CD4-positive, alpha-beta T cell treated with Interleukin-2 at 100 ng/mL for 4 hours (primary cell): ENCODE measurements at regions not wholly inside any gene's neighbourhood (a gene's known extent, or its start where the extent isn't known, plus 50 kb on each side); places are given as distances from the start of the nearest gene placed in this dataset.

Source experiments
- DNase-seq: peaks from one replicate; pipeline ENCODE4 v3.0.0-alpha.2; 2020; ENCODE audit warnings: low spot score

- DNase-seq, result no peak
These were observed 143.3 kb upstream of the KLHL29 start for GRCh38 chr2:23241611-23242245.

DNA sequence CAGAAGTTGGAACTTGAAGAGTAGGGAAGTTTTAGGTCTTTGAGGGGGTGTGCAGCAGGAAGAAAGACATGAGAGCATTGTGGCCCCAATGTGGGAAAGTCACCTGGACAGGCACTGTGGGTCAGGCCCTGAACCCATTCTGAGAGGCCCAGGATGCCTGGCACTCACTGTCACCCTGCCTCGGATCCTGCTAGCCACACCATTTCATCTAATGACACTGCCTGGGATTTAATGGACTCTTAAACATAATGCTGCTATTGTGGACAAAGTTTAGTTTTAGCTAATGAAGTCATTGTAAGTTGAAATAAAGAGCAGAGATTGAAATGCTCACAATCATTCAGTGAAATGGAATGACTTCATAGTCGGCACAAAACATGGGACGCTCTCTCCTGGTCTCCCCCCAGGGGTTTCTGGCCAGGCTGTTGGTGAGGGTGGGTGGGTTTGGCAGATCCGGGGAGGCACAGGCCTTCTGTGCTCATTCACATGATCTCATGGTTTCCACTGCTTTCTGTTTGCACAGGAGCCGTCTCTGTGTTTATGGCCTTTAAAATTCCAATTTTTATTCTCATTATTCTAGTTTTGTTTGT, 141.8 kb upstream of the KLHL29 start:
- DNase-seq, result no peak

DNA sequence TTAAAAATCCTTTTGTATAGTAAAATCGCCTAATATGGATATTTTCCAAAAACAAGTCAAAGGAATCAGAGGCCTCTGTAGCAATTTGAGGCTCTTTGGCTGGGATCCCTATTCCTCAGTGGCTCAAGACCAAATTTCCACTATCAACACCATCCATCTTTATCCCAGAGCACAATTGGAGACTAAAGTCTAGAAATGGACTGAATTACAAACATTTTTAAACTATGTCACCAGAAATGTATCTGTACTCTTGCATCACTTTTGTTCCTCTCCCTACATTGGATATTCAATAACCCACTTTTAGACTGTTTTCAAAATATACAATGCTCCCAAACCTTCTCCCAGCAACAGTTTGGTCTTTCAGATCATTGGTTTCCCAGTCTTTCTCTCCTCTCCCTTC, 140.4 kb upstream of the KLHL29 start:
- no peak for DNase-seq

DNA sequence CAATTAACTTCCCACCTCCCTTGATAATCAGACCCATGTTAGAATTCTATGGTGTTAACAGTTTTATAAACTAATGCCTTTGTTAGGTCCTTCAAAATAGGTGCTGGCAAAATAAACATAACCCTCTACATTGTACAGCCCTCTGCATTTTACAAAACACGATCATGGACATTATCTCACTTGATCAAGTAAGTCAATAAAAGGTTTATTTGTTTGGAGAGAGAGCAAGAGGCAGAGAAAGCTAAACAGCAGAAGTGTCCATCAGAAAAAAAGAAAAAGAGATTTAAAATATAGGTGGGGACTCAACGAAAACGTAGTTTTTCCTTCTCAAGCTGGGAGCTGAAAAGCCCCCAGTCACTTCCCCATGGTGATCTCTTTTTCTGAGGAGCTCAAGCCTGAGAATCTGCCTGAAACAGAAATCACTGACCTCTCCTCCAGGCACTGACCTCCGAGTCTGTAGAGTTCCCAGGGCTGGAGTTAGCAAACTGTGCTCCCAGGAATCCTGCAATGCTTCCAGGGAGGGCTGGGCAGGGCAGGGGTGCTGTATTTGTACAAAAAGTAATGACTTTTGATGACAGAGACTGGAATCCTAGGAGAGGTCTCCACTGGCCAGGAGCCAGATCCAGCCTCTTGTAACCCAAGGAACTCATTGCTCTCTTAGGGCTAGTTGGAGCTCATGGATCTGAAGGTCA, 137.8 kb upstream of the KLHL29 start:
- no peak for DNase-seq

GRCh38 chr2:23248667-23249066, 136.3 kb upstream of the KLHL29 start:
- no peak for DNase-seq

DNA sequence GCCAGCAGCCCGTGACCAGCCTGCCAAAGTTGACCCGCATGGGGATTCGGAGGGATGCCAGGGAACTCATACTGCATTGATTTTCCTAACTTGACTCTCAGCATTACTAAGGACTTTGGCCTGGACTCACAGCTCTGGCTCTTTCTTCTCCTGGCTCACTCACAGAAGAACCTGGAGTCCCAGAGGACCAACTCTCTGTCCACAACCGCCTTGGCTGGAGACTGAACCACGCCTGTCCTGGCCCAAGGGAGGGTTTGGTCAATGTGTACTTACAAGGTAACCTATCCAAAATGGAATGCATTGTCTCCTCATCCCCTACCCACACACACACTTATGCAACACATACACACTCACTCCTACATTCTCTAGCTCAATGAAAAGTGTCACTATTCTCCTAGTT, 135.6 kb upstream of the KLHL29 start:
- DNase-seq, result no peak

DNA sequence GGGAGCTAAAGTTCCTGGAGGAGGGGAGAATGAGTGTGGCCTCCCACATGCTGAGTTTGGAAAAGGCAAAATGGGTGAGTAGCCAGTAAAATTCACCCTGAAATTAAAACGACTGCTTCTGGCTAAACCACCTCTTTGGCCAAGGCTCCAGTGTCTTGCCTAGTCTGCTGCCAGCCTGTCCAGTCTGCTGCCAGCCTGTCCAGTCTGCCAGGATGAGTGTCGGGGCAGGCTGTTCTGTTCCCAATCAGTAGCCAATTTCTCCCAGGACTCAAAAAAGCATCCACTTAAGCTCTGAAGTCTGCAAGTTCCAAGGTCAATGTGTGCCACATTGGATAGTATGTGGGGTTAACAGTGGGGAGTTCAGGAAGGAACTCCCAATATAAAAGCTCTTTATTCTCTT, 134.6 kb upstream of the KLHL29 start:
- DNase-seq, result no peak

DNA sequence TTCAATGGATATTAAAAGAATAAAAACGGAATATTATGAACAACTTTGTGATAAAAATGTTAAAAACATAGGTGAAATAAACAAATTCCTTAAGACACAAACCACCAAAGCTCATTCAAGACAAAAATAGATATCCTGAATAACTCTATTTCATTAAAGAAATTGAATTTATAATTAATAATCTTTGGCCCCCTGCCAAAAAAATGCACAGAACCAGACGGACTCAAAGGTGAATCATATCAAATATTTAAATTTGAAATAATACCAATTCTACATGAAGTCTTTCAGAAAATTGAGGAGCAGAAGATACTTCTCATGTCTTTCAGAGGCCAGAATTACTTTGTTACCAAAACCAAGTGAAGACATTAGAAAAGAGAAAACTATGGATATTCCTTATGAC, 128.3 kb upstream of the KLHL29 start:
- DNase-seq, result no peak

- DNase-seq, result no peak
These were observed 124.4 kb upstream of the KLHL29 start for GRCh38 chr2:23260621-23261020.

GRCh38 chr2:23268467-23269263, 116.3 kb upstream of the KLHL29 start:
- no peak for DNase-seq

GRCh38 chr2:23269747-23270146, 115.2 kb upstream of the KLHL29 start:
- DNase-seq, result no peak

DNA sequence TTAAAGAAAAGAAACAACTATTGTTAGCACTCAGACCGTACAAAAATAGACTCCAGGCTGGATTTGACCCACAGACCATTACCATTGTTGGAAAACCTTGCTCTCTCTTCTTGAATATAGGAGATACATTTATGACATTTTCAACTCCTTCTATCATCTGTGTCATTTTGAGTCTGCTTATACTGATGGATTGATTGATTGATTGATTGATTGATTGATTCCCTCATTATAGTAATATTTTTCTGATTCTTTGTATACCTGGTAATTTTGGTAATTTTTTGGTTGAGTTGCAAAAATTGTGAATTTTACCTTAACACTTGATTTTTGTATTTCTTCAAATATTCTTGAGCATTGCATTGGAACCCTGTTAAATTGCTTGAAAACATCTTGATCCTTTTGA, 114.2 kb upstream of the KLHL29 start:
- DNase-seq, result no peak

- DNase-seq, result no peak
These were observed 113.7 kb upstream of the KLHL29 start for GRCh38 chr2:23271230-23271629.

- DNase-seq, result no peak
These were observed 111.2 kb upstream of the KLHL29 start for GRCh38 chr2:23273786-23274185.

DNA sequence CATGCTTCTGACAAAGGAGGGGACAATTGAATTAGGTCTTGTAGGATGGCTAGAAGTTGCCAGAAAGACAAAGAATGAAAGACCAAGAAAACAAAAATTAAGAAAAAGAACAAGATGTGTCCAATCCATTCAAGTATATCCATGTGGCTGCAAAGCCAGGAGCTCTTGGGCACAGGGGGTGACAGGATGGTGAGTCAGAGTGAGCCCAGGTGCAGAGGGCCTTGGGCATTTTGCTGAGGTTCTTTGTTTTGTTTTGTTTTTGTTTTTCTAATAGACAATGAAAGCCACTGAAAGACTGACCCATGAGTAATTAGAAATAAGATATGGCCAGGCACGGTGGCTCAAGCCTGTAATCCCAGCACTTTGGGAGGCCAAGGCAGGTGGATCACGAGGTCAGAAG, 104.6 kb upstream of the KLHL29 start:
- no peak for DNase-seq

DNA sequence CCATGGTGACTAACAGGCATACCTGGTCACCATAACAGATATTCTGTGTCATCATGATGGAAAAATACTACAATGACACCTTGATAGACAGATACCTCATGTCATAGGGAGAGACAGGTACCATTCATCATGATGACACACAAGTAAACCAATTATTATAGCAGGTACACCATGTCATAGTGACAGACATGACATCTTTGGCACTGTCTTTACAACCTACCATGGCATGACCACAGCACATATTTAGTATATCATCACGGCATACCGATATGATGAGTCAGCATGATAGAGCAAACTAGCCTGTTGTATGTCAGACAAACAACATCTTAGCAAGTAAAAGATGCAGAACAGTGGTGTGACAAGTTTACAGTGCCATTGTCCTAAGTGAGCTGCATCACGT, 101.3 kb upstream of the KLHL29 start:
- DNase-seq, result no peak

DNA sequence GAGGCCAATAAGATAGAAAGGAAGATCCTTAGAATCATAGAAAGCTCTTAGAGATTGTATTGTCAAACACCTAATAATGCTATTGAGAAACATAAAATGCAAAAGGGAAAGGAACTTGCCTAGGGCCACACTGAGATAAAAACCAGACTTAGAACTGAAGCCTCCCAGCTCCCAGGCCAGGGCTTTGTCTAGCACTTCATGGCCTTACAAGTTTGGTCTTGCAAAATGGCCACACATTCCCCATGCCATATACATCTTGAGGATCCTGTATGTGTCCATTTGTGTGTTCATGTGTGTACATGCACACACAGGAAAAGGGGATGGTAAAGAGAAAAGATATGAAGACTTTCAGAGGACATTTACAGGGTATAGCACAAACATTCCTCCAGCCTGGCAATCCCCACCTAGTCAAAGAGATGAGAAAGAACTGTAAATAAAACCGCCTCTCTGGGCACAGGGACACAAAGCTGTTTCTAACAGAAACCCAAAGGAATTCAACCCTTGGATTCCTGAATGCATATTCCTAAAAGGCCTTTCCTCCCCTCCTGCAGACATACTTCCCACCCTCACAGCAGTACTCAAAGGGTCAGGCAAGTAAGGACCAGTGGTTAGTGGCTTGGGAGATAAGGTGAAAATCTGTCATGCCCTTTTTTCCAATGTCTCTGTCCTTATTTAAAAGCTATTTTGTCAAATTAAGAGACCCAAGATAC, 99.7 kb upstream of the KLHL29 start:
- DNase-seq, result no peak

DNA sequence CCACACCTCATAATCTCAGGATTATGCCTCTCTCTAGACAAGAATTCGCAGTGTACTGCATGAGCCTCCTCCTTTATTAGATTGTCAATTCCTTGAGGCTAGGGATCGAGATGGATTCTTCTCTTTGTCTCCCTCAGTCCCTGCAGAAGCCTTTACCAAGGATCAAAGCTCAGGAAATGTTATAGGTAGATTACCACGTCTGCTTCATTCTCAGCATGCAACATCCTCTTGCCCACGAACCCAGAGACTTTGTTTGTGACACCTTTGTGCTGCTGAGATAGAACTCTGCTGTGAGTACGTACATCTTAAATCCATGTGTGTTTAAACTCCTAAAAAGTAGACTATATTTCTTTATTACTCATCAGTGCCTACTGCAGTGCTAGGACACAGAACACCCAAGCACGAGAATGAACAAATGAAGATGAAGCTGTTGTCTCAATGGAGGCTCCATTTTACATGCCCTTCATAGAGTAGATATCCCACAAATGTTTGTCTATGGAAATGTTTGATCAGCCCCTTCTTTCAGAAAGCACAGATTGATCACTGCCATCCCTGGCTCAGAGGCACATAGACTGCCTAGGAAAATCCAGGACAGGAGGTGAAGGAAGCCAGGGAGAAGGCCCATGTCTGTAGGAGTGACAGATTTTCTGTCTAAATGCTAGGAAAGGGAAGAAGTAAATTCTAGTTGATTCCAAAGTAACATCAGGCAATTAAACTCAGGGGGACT, 98.8 kb upstream of the KLHL29 start:
- DNase-seq, result no peak

DNA sequence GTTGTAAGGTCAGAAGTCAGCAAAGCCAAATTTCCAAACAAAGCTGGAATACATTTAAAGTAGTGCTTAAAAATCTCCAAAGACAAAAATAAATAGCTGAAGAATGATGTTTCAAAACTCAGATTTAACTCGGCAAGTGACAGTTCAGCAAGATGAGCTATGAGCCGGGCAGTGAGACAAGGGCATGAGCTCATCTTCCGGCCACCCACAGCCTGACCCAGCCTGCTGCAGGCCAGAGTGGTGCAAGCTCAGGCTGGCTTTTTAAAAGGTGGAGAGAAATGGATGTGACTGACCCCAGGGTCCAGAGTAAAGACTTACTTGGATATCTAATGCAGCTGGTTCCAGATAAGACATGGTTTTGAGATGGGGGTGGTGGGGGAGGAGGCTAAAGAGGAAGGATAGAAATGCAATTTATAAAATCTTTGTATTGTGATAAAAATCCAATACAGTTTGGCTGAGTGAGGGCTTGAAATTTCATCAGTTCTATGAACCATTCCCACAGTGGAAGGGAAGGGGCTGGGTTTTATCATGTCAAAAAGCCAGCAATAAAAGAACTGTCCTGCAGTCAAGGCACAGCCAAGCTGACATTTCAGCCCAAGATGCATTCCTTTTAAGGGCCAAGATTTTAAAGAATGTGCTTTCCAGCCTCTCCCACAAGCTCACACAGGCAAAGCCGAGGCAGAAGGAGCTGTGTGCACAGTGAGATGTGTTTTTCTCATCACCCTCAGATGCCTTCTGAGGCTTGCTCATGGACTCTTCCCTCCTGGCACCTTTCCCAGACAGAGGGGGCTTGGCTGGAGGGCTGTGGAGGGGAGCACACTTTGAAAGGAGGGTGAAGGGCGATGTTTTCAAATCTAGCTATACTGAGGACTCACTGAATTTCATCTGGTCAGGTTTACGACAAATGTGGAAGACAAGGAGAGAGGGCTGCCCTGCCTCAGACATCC, 97.9 kb upstream of the KLHL29 start:
- DNase-seq, result no peak

- DNase-seq, result no peak
These were observed 95.3 kb upstream of the KLHL29 start for GRCh38 chr2:23289671-23290070.
